ENCODE measurements at regions not wholly inside any gene's neighbourhood (a gene's known extent, or its start where the extent isn't known, plus 50 kb on each side); places are given as distances from the start of the nearest gene placed in this dataset.

- peaks cover 6% of the 10 kb centered on the region for H3K36me3 Mint-ChIP-seq (ENCODE audit: low read depth)
- peaks cover 6% of the 10 kb centered on the region for H3K27me3 Mint-ChIP-seq (ENCODE audit: insufficient read depth, low read depth, poor library complexity)
- Histone ChIP-seq H4K20me1 (replicated peaks; ENCODE audit: insufficient read depth) (no peaks in the 10 kb centered on the region), H2AFZ (no peak overlapping the region), H3K9me2 (ENCODE audit: insufficient read depth) (no peaks in the 10 kb centered on the region), H3F3A (replicated peaks; ENCODE audit: low read depth) (no peaks in the 10 kb centered on the region), H3K4me3 (no peak overlapping the region), H3K27ac (ENCODE audit: low read depth) (no peak overlapping the region), H3K4me2 (no peak overlapping the region), H3K36me3 (ENCODE audit: insufficient read depth) (0 out of 2 replicates have a peak, but pooled peaks cover 2% of the 10 kb centered on the region), H3K27me3 (ENCODE audit: insufficient read depth) (no peaks in the 10 kb centered on the region), H3K79me2 (replicated peaks; ENCODE audit: insufficient read depth) (no peaks in the 10 kb centered on the region), H3K4me1 (ENCODE audit: insufficient read depth) (no peaks in the 10 kb centered on the region)
- no peak overlapping the region for H3K27ac Mint-ChIP-seq
- H3K4me1 Mint-ChIP-seq = peaks cover 2% of the 10 kb centered on the region; the same call in 2 of the 3 replicates
- H3K4me3 Mint-ChIP-seq = no peak overlapping the region
- H3K9me3 Mint-ChIP-seq = peaks cover 94% of the 10 kb centered on the region
- no peak for DNase-seq (ENCODE audit: low spot score)
- ATAC-seq = no peak
- TF ChIP-seq POLR2AphosphoS5 (IDR thresholded peaks at IDR 0.05; ENCODE audit: low read depth) (no peak), STAT1 (IDR thresholded peaks at IDR 0.05; ENCODE audit: unreplicated experiment) (no peak), NANOG (IDR thresholded peaks at IDR 0.05; ENCODE audit: borderline replicate concordance) (no peak), CREB1 (CRISPR knock-in tag; IDR thresholded peaks at IDR 0.05; ENCODE audit: low read depth) (no peak), ZNF331 (CRISPR knock-in tag; IDR thresholded peaks at IDR 0.05; ENCODE audit: low read depth) (no peak), ZNF114 (CRISPR knock-in tag; IDR thresholded peaks at IDR 0.05) (no peak), ETS1 (IDR thresholded peaks at IDR 0.05) (no peak), EZH2phosphoT487 (IDR thresholded peaks at IDR 0.05; ENCODE audit: unreplicated experiment) (no peak), JUNB (IDR thresholded peaks at IDR 0.05; ENCODE audit: unreplicated experiment) (no peak)
- TF ChIP-seq, protein P1, sequence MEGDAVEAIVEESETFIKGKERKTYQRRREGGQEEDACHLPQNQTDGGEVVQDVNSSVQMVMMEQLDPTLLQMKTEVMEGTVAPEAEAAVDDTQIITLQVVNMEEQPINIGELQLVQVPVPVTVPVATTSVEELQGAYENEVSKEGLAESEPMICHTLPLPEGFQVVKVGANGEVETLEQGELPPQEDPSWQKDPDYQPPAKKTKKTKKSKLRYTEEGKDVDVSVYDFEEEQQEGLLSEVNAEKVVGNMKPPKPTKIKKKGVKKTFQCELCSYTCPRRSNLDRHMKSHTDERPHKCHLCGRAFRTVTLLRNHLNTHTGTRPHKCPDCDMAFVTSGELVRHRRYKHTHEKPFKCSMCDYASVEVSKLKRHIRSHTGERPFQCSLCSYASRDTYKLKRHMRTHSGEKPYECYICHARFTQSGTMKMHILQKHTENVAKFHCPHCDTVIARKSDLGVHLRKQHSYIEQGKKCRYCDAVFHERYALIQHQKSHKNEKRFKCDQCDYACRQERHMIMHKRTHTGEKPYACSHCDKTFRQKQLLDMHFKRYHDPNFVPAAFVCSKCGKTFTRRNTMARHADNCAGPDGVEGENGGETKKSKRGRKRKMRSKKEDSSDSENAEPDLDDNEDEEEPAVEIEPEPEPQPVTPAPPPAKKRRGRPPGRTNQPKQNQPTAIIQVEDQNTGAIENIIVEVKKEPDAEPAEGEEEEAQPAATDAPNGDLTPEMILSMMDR (conservative IDR thresholded peaks at IDR 0.05; ENCODE audit: low read depth in 2 of 2) = no peak
- TF ChIP-seq, protein P2, sequence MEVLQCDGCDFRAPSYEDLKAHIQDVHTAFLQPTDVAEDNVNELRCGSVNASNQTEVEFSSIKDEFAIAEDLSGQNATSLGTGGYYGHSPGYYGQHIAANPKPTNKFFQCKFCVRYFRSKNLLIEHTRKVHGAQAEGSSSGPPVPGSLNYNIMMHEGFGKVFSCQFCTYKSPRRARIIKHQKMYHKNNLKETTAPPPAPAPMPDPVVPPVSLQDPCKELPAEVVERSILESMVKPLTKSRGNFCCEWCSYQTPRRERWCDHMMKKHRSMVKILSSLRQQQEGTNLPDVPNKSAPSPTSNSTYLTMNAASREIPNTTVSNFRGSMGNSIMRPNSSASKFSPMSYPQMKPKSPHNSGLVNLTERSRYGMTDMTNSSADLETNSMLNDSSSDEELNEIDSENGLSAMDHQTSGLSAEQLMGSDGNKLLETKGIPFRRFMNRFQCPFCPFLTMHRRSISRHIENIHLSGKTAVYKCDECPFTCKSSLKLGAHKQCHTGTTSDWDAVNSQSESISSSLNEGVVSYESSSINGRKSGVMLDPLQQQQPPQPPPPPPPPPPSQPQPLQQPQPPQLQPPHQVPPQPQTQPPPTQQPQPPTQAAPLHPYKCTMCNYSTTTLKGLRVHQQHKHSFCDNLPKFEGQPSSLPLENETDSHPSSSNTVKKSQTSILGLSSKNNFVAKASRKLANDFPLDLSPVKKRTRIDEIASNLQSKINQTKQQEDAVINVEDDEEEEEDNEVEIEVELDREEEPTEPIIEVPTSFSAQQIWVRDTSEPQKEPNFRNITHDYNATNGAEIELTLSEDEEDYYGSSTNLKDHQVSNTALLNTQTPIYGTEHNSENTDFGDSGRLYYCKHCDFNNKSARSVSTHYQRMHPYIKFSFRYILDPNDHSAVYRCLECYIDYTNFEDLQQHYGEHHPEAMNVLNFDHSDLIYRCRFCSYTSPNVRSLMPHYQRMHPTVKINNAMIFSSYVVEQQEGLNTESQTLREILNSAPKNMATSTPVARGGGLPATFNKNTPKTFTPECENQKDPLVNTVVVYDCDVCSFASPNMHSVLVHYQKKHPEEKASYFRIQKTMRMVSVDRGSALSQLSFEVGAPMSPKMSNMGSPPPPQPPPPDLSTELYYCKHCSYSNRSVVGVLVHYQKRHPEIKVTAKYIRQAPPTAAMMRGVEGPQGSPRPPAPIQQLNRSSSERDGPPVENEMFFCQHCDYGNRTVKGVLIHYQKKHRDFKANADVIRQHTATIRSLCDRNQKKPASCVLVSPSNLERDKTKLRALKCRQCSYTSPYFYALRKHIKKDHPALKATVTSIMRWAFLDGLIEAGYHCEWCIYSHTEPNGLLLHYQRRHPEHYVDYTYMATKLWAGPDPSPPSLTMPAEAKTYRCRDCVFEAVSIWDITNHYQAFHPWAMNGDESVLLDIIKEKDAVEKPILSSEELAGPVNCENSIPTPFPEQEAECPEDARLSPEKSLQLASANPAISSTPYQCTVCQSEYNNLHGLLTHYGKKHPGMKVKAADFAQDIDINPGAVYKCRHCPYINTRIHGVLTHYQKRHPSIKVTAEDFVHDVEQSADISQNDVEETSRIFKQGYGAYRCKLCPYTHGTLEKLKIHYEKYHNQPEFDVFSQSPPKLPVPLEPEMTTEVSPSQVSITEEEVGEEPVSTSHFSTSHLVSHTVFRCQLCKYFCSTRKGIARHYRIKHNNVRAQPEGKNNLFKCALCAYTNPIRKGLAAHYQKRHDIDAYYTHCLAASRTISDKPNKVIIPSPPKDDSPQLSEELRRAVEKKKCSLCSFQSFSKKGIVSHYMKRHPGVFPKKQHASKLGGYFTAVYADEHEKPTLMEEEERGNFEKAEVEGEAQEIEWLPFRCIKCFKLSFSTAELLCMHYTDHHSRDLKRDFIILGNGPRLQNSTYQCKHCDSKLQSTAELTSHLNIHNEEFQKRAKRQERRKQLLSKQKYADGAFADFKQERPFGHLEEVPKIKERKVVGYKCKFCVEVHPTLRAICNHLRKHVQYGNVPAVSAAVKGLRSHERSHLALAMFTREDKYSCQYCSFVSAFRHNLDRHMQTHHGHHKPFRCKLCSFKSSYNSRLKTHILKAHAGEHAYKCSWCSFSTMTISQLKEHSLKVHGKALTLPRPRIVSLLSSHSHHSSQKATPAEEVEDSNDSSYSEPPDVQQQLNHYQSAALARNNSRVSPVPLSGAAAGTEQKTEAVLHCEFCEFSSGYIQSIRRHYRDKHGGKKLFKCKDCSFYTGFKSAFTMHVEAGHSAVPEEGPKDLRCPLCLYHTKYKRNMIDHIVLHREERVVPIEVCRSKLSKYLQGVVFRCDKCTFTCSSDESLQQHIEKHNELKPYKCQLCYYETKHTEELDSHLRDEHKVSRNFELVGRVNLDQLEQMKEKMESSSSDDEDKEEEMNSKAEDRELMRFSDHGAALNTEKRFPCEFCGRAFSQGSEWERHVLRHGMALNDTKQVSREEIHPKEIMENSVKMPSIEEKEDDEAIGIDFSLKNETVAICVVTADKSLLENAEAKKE (CRISPR knock-in tag; IDR thresholded peaks at IDR 0.05) = no peak
Measured at GRCh38 chr20:41894255-41894963, 276.2 kb upstream of the CHD6 start.
